CD4-positive, alpha-beta T cell treated with Interleukin-21 for 1 hour (primary cell): ENCODE measurements at regions not wholly inside any gene's neighbourhood (a gene's known extent, or its start where the extent isn't known, plus 50 kb on each side); places are given as distances from the start of the nearest gene placed in this dataset.

Experiments used
- DNase-seq: peaks from one replicate; pipeline ENCODE4 v3.0.0-alpha.2; 2020

DNA sequence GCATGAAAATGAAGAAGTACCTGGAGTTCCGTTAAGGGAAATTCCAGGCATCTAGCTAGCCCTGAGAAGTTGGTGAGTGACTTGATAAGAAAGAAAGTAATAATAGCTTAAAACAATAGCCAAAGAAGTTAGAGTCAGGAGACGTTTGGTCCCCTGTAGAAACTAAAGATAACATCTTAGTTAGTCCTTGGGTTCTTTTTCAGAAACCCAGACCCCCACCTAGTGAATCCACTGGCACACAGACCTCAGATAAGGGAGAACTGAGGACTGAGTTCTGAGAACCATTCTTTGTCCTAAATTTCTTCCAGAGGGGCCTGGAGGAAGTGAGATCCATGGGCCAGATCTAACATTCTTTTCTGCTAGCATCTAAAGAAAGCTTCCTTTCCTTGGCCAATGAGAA is 335.4 kb downstream of the SLC4A3 start:
- no peak for DNase-seq

DNA sequence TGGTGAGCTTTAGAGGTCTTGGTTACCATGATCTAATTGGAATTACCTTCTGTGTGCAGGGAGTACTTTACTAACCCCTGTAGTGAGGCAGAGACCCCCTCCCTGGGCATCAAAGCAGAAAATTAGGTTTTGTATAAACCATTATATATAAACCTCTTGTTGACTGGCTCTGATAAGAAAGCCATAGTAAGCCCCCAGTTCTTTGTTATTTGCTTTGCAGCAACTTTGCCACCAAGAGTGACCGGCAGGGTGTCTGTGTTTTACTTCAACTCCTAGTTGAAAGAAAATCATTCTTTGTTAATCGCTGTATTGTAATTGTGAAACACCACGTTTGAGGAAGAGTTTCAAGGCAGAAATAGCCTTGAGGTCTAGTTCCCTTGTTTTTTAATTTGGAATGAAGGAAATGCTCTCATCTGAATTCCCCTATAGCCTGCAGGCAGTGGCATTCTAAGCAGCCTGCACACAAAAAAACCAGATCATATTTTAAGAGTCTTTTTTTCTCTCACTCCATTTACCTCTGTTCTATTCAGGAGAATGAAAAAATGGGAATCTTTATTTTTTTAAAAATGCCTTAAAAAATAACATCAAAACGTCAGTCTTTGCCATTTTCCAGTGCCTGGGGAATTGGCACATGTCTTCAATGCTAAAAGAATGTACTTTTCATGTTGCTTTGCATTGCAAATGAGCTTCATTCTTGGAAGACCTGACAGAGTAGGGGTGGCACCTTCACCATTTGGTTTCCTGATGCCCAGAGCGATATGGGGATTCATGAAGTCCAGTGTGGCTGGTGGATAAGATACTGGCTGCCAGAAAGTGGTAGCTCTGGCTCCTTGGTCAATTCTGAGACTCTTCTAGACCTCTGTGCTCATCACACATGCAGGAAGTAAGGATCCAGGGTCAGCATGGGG is 338.1 kb downstream of the SLC4A3 start:
- DNase-seq = no peak

GRCh38 chr2:219967247-219968245 is 340.1 kb downstream of the SLC4A3 start:
- DNase-seq = no peak

DNA sequence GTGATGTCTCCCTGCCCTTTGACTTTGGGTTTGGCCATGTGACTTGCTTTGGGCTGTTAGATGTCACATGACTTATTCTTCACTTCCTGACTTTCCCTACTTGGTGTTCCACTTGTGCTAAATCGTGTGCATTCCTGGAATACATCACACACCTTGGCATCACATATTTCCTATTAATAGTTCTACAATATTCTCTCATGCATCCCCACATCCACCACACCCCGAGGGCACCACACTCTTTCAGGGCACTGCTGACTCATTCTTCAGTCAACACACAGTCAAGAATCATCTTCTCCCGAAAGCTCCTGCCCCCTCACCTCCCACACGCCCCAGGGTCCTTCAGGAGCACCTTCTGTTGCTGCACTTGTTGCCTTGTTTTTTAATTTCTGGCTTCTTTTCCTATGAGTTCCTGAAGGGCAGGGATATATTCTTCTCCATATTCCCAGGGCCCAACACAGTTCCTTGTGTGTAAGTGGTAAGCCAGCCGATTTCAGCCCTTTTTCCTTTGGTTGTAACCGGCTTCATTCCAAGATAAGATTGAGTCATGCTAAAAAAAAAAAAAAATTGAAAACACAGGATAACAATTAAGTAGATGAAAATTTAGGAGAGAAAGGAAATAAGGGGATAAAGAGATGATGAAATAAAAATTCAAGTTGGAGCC is 341.4 kb downstream of the SLC4A3 start:
- no peak for DNase-seq

GRCh38 chr2:219969508-219969907 is 342.1 kb downstream of the SLC4A3 start:
- no peak for DNase-seq

GRCh38 chr2:219973136-219973535 is 345.7 kb downstream of the SLC4A3 start:
- DNase-seq = no peak

DNA sequence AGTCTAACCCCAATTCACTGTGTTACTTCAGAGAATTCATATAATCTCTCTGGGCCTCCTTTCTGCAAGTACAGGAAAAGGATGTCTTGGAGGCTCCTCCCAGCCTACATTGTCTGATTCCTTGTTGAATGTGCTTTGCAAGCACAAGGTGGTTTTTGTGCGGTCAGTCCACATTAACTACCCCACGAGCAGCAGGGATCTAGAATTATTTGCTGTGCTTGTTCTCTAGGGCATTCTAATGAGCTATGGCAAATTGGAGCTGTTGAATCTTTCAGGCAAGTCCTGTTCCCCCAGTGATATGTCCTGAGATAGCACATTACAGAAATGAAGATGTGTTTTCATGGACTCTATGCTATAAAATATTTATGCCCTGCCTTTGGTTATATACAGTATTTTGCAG is 349.4 kb downstream of the SLC4A3 start:
- no peak for DNase-seq

DNA sequence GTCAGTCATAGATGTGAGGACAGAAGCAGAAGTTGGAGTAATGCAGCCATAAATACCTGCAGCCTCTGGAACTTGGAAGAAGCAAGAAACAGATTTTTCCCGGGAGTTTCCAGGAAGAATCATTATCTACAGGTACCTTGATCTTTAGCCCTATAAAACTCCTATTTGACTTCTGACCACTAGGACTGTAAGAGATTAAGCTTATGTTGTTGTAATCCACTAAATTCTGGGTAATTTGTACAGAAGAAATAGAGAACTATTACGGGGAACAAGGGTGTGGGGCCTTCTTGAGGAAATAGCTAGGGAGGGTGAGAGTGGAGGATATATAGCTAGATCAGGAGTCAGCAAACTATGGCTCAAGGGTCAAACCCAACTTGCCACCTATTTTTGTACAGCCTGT is 353.2 kb downstream of the SLC4A3 start:
- no peak for DNase-seq

DNA sequence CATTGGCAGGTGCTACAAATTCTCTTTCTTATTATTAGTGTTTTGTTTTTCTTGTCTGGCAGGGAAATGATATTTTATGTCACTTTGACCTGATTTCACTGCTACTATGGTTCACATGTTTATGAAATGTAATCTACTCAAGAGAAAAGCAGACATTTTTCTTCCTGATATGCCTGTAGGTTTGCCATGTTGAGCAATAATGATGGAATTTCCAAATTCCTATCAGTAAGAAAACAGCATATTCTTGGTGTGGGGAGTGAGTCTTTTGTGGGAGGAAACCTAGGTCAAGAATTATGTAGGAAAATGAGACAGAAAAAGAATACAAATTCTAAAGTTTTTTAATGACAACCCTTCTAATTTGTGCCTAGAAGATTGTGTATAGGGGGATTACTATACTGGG is 356.4 kb downstream of the SLC4A3 start:
- no peak for DNase-seq

DNA sequence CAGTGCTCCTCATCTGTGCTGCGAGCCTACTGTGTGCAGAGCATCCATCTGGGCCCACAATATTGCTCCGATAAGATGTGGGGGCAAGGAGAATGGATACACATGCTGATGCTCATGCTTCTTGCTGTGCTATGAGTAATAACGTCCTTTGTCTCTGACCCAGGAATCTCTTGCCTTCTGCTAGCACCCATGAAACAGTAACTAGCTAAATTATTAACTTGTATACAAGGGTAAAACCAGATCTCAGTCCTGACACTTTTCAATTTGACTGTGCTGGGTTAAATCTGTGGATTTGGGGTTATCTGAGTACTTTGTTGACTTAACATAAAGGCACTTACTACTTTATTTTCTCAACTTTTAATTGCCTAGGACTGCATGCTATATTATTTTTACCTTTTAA is 357.6 kb downstream of the SLC4A3 start:
- no peak for DNase-seq

DNA sequence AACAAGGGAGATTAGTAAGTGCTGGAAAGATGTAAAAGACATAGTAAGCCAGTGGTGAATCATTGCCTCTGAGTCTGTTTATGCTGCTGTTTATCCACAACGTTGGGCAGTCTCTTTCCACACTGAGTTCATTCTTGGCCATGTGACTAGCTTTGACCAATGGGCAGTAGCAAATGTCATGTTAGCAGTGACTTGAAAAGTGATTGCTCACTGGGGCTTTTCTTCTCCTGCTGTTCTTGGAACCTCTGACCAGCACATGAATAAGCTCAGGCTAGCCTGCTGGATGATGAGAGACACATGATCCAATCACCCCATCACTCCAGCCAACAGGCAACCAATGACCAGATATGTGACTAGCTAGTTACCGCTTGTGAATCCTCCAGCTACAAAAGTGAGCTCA is 360.4 kb downstream of the SLC4A3 start:
- no peak for DNase-seq

DNA sequence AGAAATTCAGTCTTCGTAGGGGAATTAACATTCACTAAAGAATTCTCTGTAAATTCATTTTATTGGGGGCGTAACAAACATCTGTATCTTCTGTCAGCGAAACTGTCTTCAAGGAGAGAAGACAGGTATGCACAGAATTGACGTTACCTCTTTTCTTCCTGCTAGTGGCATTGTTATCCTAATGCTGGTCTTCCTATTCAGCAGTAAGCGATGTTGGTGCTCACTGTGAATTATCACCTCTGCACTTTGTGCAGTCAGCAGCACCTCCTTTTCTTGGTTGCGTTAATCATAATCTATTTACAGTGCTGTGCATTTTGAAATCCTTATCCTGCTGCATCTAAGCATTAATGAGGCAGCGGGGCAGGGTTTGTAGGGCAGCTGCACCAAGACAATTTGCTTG is 362.3 kb downstream of the SLC4A3 start:
- no peak for DNase-seq

GRCh38 chr2:219991116-219991515 is 363.7 kb downstream of the SLC4A3 start:
- no peak for DNase-seq

GRCh38 chr2:219995399-219995798 is 368.0 kb downstream of the SLC4A3 start:
- no peak for DNase-seq

DNA sequence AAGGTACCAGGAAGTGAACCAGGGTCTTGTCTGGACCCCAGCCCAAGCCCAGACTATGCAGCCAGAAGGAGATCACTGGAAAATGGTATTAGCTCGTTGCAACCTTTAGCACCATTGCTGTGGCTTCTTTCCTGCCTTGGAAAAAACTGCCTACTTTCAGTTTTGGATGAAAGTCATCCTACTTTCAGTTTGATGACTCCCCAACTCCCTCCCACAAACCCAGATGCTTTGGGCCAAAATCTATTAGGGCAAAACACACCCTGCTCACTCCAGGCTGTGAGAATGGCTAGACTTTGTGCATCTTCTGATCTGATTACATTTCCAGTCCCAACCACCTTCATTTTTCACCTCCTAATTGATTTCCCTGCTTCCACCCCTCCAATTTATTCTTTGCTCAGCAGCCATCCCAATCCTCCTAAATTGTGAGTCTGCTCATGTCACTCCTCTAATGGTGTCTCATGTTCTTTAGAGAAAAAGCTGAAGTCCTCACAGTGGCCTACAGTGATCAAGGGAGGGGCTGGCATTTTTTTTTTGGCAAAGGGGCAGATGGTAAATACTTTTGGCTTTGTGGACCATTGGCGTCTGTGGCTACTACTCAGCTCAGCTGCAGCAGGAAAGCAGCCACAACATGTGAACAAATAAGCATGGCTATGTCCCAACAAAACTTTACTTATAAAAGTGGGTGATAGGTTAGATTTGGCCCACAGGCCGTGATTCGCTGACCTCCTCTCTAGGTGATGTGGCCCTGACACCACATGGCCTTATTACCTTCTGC is 368.7 kb downstream of the SLC4A3 start:
- no peak for DNase-seq

DNA sequence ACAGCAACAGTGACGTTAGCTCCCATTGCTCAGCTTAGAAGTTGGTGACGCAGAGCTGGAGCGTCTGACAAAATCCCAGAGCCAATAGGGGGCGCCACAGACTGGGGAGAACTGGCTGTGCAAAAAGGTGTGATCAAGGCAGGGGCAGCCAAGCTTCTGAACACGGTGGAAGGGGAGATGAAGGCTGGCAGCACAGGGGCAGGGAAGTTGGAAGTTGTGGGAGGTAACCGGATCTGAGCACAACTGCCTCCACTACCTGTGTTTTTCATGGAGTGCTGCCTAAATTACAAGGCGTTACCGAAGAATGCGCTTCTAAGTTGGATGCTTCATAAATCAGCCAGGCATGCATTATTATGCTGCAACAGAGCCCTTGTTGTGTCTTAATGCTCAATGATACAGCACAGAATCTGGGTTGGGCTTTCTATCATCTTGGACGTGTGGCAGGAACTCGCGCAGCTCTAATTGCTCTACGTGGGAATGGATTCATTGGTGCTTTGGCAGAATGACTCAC is 370.0 kb downstream of the SLC4A3 start:
- DNase-seq = no peak

- DNase-seq = no peak
Measured at GRCh38 chr2:219998107-219998506, 370.7 kb downstream of the SLC4A3 start.

DNA sequence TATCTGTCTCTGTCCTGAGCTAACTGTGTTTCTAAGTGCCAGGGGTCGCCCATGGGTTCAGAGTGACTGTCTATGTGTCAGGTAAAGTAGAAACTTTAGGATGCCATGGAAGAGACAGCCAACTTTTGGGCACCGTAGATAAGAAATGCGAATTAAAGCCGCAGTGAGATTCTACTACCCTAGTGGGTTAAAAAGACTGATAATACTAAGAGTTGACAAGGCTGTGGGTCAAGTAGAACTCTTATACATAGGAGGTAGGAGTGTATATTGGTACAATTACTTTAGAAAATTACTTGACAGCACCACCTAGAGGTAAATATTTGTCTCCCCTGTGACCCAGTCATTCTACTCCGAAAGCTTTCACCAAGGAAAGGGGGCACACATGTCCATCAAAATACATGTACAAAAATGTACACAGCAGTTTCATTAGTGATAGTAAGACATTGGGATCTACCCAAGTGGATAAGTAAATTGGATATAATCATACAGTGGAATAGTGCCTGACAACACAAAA is 371.3 kb downstream of the SLC4A3 start:
- DNase-seq = no peak

GRCh38 chr2:220000080-220000479 is 372.6 kb downstream of the SLC4A3 start:
- DNase-seq = no peak

- DNase-seq = no peak
Measured at GRCh38 chr2:220000586-220000985, 373.2 kb downstream of the SLC4A3 start.

- no peak for DNase-seq
Measured at GRCh38 chr2:220001751-220002150, 374.3 kb downstream of the SLC4A3 start.

- no peak for DNase-seq
Measured at GRCh38 chr2:220002251-220002650, 374.8 kb downstream of the SLC4A3 start.
